ENCODE measurements at regions not wholly inside any gene's neighbourhood (a gene's known extent, or its start where the extent isn't known, plus 50 kb on each side); places are given as distances from the start of the nearest gene placed in this dataset.
"Not testable (repeated sequence)": the region's sequence is repeated elsewhere in the genome, so short reads cannot be mapped to it uniquely, and the experiment has no call there.

DNA sequence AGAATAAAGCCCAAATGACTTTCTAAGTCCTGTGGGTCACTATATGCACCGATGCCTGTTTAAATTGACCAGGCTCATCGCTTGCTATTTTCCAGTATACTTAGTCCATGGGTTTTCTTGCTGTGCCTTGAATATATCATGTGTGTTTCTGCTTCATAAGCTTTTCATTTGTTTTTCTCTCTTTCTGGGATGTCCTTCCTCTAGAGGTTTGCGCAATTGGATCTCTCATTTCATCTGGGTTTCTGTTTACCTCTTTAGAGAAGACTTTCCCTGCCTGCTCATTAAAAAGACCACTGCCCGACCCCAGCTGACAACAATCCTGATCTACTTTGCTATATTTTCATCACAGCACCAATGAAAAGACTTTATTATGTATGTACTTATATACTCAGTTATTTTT lies 150.9 kb upstream of the CYRIA start:
- DNase-seq (ENCODE audit: low spot score): no peak

DNA sequence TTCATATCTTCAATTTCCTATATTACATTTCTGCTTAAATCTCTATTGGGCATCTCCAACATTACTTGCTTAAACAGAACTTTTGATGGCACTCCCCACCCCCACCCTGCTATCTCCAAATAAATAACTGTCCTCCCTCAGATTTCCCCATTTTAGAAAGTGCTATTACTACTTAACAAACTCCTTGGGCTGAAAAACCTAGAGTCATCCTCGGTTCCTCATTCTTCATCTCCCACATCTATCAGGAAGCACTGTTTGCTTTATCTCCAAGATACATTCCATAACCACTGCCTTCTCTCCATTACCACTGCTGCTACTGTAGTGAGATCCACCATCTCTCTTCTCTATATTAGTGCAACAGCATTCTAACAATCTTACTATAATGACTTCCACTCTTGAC lies 150.4 kb upstream of the CYRIA start:
- DNase-seq (ENCODE audit: low spot score): no peak

DNA sequence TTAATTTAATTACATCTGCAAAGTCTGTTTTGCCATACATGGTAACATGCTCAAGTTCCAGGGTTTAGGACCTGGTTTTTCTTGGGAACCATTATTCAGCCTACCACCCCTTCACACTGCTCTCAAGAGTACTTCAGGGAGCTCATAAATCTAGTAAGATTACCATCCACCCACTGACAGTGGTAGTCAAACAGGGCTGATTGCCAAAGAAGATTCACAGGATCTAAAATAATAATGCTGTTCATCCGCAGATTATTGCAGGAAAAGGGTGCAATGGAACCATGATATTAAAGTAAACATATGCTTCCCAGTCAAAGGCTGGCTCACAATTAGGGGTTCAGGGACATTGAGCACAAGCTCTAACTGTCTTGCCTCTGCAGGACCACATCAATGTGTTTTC lies 148.0 kb upstream of the CYRIA start:
- no peak for DNase-seq (ENCODE audit: low spot score)

DNA sequence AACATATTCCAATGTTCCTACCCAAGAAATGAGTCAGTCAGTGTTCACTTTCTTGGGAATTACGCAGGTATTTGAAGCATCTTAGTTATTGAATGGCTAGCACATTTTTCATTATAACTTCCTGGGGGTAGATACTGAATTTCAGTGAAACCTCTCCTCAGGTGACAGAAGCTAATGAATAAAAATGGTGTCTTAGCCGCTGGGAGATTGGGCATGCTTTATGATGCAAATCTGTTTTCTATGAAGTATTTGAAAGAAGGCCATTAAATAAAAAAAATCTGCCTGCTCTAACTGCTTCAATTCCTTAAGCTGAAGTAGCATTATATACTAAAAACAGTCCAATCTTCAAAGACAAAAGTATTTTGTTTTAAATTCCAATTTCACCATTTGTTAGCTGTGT lies 132.8 kb upstream of the CYRIA start:
- no peak for DNase-seq (ENCODE audit: low spot score)

DNA sequence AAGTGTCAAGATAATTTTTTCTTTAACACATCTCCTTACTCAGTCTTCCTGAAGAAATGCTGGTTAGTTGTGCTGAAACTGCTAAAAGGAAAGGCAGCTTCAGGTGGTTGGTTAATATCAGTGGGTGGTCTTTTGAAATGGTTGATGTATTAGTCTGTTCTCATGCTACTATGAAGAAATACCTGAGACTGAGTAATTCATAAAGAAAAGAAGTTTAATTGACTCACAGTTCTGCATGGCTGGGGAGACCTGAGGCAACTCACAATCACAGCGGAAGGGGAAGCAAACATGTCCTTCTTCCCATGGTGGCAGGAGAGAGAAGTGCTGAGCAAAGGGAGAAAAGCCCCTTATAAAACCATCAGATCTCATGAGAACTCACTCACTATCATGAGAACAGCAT lies 125.9 kb upstream of the CYRIA start:
- no peak for DNase-seq (ENCODE audit: low spot score)

DNA sequence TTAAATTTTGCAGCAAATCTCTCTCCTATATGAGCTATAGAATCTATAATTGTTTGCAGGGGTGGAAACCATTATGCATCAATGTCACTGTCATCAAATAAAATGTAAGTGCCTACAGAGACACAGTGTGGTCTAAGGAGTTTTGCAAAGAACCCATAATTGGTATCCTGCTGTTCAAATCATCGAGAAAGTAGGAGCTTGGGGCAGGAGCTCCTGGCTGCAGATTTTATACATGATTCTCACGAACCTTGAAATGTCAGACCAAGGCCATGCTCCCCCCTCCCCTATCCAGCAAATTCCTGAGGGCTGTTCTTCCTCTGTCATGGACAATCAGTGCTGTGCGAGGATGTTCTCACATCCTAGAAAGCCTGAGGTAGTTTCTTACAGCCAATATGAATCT lies 119.5 kb upstream of the CYRIA start:
- DNase-seq (ENCODE audit: low spot score): no peak

DNA sequence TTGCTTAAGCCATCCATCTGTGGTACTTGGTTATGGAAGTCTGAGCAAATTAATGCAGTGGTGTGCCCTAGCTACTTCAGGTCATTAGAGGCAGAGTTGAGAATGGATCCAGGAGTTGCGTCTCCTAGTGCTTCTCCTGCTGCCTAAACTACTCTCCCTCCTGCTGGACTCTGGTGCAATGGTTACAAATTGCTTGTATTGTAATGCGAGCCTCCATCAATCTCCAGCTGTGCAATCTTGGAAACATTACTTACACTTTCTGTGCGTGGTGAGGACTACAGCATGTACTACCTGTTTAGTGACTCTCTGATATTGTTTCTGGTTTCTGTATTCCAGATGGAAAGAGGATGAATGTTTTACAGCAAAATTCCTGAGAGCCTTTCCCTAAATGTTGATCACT lies 119.0 kb upstream of the CYRIA start:
- DNase-seq (ENCODE audit: low spot score): no peak

DNA sequence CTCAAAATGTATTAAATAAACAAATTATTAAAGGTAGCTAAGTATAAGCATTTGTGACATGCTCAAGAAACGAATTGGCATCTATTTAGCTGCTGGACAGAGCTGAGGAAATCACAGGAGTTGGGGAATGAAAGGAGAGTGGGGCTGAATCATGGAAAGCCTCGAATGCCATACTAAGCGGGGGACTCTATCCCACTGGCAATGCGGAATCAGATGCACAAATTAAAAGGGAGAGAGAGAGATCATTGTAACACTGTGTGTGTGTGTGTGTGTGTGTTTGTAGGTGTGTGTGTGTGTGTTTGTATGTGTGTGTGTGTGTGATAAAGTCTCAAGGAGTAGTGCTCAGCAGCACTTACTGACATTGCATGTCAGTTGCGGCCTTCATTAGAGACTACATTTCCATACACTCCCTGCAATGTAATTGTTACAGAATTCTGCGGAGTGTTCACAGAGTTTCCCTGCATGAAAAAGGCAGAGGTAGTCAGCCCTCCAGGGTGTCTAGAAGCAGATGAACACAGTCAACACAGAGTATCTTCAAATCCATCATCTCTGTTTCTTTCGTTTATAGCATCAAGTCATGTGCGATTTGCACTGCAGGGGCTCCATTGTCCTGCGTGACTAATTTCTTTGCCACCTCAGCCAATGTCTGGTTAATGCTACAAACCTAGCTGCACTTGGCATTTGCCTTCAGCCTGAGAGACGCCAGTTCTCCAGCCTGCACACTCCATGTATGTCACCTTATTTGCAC lies 111.7 kb upstream of the CYRIA start:
- DNase-seq (ENCODE audit: low spot score): no peak

DNA sequence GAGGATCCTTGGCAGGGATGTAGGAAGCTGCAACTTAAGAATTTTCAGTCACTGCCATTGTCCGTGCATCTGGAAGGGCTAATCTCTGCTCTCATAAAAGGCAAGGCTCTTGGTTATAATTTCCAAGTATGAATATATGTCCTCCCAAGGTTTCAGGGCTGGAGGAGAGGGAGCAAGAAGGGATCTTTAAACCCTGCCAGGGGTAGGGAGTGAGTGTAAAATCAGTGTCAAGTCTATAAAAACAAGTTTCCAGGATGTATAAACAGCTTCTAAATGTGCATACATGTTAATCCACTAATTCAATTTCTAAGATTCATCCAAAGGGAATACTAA lies 110.2 kb upstream of the CYRIA start:
- no peak for DNase-seq (ENCODE audit: low spot score)

DNA sequence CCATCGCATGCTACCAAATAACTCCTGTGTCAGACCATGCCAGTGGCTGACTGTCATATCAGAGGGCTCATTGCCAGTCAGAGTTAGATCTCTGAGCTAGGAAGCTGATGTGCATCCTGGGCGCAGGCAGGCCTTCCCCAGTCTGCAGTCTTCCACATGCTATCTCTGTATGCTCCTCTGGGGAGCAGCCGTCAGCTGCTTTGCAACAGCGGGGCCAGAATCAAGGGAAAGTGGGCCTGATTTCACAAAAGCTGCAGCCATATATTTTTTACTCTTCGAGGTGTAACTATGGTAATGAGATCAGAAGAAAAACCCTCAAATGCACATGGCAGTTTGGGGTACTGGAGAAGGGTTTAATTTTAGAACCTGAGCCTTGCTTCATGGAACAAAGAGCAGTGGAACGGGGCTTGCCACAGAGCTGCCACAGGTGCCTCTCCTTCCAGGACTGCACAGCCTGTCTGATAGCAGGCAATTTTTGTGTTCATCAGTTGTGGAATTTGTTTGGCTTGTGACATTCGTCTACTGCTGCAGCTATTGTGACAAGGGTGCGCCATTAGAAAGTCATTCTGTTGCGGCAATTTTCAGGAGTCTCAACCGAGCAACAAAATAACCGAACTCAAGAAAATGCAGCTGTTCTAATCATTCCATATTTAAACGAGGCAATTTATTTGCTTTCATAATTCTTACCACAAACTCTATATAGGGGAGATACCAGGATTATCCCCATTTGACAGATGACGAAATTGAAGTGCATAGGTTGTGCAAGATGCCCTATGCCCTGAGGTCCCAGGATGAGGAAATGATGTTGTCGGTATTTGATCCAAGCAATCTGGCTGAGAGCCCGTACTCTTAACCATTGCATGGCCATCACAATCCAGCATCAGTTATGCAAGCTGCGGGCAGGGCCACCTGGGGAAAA lies 109.6 kb upstream of the CYRIA start:
- DNase-seq (ENCODE audit: low spot score): no peak

DNA sequence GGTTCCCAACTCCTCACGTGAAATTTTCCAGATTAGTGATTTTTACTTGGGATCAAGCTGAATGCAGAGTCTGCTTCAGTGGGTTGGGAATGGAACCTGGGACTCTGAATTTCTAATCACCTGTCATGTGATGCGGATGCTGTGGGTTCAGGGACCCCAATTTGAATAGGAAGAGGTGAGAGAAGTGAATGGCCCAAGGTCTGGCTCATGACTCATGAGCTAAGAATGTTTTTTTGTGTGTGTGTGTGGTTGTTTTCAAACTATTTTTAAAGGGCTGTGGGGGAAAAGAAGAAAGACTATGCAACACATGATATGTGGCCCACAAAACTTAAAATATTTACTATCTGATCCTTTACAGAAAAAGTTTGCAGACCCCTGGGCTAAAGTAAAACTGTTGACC lies 108.5 kb upstream of the CYRIA start:
- DNase-seq (ENCODE audit: low spot score): no peak

DNA sequence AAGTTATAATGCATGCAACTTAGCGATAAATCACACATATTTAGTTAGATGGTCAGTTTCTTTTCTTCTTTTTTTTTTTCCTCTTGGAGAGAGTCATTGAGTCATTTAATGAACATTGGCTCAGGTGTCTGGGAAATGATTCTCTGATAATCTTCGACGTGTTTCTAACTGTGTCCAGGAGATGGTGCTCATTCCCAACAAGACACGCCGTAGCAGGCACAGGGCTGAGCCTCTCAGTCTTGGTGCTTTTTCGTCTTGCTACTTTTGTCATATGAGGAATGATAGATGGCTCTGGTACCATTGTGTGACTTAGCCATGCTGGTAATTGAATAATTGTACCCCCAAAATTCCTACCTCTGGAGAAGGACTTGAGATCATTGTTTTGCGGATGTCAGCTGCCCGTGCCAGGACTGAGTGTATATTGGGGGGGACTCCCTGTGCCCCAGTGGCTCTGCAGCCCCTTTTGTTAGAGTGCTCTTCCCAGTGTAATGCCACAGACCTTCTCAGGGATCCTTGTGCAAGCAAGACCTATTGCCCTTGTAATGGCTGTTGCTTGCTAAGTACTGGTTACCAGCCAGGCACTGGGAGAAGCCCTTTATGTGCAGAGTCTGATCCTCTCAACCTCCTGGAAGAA lies 107.6 kb upstream of the CYRIA start:
- DNase-seq (ENCODE audit: low spot score): no peak

DNA sequence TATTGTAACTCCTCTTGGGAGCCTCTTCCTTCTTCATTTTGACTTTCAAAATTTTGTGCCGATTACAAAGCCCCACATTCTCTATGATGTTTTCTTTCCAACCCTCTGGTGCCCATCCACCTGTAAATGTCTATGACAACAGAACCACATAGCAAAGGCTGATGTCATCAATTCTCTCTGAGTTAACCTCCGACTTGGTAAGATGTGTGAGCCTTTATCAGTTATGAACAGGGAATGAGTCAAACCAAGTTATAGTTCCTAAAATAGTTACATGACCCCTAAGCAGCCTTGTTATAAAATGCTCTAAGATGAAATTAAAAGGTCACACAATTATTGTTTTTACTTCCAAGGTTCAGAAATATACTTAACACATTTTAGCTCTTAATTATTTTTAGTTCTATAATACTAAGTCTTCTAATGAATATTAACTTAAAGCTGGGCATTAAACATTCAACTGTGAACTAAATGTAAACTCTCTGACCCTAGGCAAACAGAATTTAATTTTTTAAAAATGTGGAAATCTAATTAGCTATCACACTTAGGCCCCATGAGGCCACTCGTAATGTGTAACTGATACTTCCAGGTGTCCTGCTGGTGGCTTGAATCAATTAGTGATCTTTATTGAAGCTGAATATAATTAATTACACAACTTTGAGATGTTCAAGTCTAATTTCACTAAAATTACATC lies 102.3 kb upstream of the CYRIA start:
- no peak for DNase-seq (ENCODE audit: low spot score)

DNA sequence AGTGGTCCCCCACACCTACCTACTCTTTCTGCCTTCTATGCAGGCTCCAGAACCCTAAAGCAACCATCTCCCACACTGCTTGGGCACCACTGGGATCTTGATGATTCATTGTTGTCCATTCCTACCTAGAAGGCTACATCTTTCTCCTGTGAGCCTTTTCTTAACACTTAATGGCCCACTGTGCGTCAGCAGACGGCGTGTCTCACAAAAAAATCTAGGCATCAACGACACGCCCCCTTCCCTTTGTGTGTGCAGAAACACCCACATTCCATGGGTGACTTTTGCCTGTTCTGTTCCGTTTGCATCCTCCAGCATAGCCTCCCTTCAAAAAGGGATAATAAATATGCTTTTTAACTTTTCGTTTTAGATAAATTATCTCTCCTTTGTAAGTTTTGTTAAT lies 99.7 kb upstream of the CYRIA start:
- no peak for DNase-seq (ENCODE audit: low spot score)

DNA sequence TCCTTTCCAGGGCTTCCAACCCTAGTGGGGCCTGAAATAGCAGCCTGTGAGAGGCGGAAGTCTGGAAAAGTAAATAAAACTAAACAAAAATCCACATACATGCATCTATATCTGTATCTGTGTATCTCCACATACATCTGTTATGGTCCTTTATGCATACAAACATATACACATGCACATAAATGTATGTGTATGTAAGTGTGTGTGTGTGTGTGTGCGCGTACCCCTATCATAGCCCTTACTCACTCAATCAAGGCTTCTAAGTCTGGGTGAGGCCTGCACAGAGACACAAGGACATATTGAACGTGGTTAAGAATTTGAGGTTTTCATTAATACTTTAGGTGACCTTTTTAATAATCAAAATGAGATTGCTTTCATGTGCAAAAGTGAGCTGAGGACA lies 98.9 kb upstream of the CYRIA start:
- no peak for DNase-seq (ENCODE audit: low spot score)

DNA sequence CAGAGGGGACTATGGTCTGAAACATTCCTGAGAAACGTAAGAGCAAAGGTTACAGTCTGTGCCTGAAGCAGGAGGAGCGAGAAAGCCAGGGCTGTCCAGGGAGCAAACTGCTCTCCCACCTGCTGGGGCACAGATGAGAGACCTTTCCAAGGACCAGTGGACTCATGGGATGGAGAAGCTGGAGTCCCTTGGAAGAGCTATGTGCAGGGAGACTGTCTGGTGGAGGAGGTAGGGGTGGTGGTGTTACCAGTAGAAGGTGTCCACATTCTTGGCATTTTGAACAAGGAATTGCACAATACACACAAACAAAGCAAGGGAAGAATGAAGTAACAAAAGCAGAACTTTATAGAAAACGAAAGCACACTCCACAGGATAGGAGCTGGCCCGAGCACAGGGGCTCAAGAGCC lies 97.9 kb upstream of the CYRIA start:
- no peak for DNase-seq (ENCODE audit: low spot score)

DNA sequence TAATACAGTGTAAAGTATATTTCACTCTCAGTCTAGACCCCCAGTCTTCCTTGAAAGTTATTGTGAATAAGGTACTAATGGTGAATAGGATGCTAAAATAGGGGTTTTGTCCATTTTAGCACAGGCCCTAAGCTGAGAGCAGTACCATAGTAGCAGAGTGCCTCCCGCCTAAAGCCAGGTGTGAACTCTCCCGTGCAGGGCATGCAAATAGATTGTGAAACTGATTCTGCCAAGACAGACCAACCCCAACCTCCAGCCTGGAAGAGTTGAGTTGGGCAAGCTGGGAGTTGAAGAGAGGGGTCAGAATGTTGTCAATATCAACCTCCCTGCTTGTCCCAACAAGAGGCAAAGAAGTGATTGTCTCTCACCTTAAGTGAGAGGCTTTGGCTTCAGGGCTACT lies 97.4 kb upstream of the CYRIA start:
- no peak for DNase-seq (ENCODE audit: low spot score)

DNA sequence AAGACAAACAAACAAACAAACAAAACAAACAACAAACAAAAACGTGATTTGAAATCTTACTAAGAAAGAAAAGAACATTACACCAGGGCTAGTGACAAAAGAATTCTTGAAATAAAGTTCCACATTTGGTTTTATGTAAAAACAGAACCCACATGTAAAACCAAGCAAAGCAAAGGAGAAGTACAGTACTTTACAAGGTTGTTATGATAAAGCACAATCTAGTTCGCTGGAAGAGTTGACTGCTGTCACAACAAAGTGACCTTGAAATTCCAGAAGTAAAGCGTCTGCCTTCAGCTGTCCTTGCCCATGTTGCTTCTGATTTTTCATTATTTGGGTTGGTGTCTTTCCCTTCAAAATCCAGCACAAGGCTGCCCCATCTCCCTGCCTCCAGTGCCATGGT lies 94.8 kb upstream of the CYRIA start:
- no peak for DNase-seq (ENCODE audit: low spot score)

DNA sequence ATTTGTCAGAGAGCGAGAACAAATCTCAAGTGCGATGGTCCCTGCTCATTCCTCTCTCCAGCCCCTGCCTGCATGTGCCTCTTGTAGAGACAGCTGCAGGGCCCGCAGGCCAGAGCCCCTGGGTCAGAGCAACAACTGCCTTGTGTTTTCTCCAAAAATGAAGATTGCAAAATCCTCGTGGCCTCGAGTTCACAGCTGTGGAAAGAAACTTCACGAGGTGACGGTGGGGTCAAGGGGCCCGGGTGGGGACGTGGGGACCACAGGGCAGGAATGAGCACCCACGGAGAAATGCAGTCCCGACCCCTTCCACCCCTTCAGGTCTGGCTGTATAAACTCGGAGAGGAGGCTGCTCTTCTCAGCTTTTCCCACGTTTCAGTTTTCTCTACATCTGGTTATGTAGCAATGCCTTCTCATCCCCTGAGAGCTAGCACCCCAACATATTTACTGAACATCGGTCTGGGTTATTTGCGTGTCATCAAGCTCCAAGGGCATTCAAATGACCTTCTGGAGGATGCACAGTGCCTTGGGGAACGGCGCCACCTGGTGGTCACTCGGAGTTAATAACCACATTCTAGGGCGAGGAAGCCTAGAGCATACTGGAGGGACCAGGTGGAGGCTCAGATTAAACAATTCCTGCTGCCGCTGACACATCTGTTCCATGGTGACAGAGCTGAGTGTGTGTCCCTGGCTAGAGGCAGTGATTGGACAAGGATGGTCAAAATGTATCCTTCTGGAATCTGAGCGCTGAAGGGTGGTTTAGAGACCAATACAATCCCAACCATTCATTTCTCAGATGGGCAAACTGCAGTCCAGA lies 91.4 kb upstream of the CYRIA start:
- DNase-seq (ENCODE audit: low spot score): peak; percentile 43

DNA sequence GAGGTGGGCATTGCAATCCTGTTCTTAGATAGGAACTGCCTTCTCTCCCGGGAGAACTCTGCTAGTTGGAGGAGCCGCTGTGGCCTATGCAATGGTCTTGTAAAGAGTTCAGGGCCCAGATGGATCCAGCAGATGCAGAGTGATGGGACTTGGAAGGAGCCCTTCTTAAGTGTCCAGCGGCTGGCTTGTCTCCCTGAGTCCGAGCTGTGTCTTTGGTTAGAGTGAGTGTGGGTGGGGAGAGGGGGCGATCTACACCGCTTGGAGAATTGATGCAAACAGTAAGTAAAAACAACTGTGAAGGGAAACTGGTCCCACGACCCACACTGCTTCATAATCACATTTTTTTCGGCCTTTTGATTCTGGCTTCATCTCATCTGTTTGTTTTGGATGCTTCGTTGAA lies 89.8 kb upstream of the CYRIA start:
- DNase-seq (ENCODE audit: low spot score): no peak

DNA sequence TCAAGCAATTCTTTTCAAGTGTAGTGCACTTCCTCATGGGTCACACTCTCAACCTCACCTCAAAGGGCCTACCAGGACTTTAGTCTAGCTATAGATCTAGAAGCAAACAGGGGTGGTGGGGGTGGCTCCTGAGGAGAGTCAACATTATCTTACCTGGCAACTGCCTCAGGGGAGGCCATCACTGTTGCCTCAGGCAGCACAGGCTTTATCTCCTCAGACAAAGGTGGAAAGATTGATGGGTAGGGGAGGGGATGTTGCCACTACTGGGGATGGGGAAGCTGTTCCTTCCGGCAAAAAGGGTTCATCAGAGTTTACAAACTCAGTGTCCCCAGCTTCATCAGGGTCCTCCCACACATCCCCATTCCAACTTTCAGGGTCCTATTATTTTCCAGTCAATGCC lies 87.4 kb upstream of the CYRIA start:
- not testable (repeated sequence) for DNase-seq (ENCODE audit: low spot score)

DNA sequence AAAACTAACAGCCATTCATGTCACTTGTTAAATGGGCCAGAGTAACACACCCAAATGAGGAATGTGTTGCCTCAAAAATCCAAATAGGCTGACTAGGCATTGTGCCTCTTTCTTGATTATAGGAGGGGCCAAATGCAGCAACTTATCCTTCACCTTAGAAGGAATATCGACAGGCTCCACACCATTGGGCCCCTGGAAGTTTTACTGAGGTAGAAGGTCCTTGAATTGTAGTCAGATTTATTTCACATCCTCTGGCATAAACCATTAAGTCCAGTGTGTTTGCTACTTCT lies 85.2 kb upstream of the CYRIA start:
- not testable (repeated sequence) for DNase-seq (ENCODE audit: low spot score)

Measured in CD4-positive, alpha-beta T cell treated with Interleukin-15 for 4 hours (primary cell).